ENCODE measurements at regions not wholly inside any gene's neighbourhood (a gene's known extent, or its start where the extent isn't known, plus 50 kb on each side); places are given as distances from the start of the nearest gene placed in this dataset.

- Histone ChIP-seq H3K4me2 (no peak overlapping the region), H3K27ac (no peak overlapping the region), H3K9me3 (ENCODE audit: low read depth) (no peaks in the 10 kb centered on the region), H3K9ac (no peak overlapping the region), H3K36me3 (no peaks in the 10 kb centered on the region), H3K4me3 (no peak overlapping the region), H2AFZ (replicated peaks) (no peak overlapping the region), H3K27me3 (no peaks in the 10 kb centered on the region), H3F3A (ENCODE audit: low read depth) (no peaks in the 10 kb centered on the region), H3K79me2 (ENCODE audit: low read depth) (no peaks in the 10 kb centered on the region), H4K20me1 (ENCODE audit: low read depth) (no peaks in the 10 kb centered on the region), H3K4me1 (peaks cover 18% of the 10 kb centered on the region)
- Mint-ChIP-seq H3K36me3 (no peaks in the 10 kb centered on the region), H3K4me3 (no peak overlapping the region), H3K4me1 (peaks cover 51% of the 10 kb centered on the region), H3K27me3 (ENCODE audit: insufficient read depth, low read depth) (peaks cover 9% of the 10 kb centered on the region), H3K27ac (peak overlapping the region; percentile 80), H3K9me3 (peaks cover 12% of the 10 kb centered on the region)
- DNase-seq (ENCODE audit: low spot score) = no peak
- no peak for TF ChIP-seq EZH2 (IDR thresholded peaks at IDR 0.05)
- no peak for TF ChIP-seq EZH2phosphoT487 (IDR thresholded peaks at IDR 0.05)
- TF ChIP-seq CTCF (IDR thresholded peaks at IDR 0.05) = no peak
Observed at GRCh38 chr22:23408321-23408720, 171.8 kb downstream of the IGLL1 start.

- Mint-ChIP-seq H3K27me3 (ENCODE audit: insufficient read depth, low read depth) (peaks cover 6% of the 10 kb centered on the region), H3K36me3 (no peaks in the 10 kb centered on the region), H3K27ac (no peak overlapping the region), H3K4me1 (peaks cover 40% of the 10 kb centered on the region), H3K9me3 (peaks cover 6% of the 10 kb centered on the region), H3K4me3 (no peak overlapping the region)
- Histone ChIP-seq H3F3A (ENCODE audit: low read depth) (peaks cover 10% of the 10 kb centered on the region), H3K36me3 (no peaks in the 10 kb centered on the region), H4K20me1 (ENCODE audit: low read depth) (no peaks in the 10 kb centered on the region), H3K4me2 (peak overlapping the region; percentile 5), H3K9me3 (ENCODE audit: low read depth) (no peaks in the 10 kb centered on the region), H3K4me1 (peaks cover 11% of the 10 kb centered on the region), H3K27ac (no peak overlapping the region), H3K27me3 (no peaks in the 10 kb centered on the region), H3K79me2 (ENCODE audit: low read depth) (no peaks in the 10 kb centered on the region), H3K9ac (no peak overlapping the region), H3K4me3 (no peak overlapping the region), H2AFZ (replicated peaks) (no peak overlapping the region)
- no peak for DNase-seq (ENCODE audit: low spot score)
- TF ChIP-seq CTCF (IDR thresholded peaks at IDR 0.05) (no peak), EZH2 (IDR thresholded peaks at IDR 0.05) (no peak), EZH2phosphoT487 (IDR thresholded peaks at IDR 0.05) (no peak)
Observed at GRCh38 chr22:23405366-23405851, 174.7 kb downstream of the IGLL1 start.

GRCh38 chr22:23404689-23405365 lies 175.3 kb downstream of the IGLL1 start:
- Mint-ChIP-seq H3K9me3 (peaks cover 6% of the 10 kb centered on the region), H3K27ac (no peak overlapping the region), H3K4me3 (no peak overlapping the region), H3K27me3 (ENCODE audit: insufficient read depth, low read depth) (peaks cover 4% of the 10 kb centered on the region), H3K36me3 (no peaks in the 10 kb centered on the region), H3K4me1 (peaks cover 40% of the 10 kb centered on the region)
- Histone ChIP-seq H3K4me3 (no peak overlapping the region), H3F3A (ENCODE audit: low read depth) (peaks cover 10% of the 10 kb centered on the region), H3K79me2 (ENCODE audit: low read depth) (no peaks in the 10 kb centered on the region), H3K27me3 (no peaks in the 10 kb centered on the region), H4K20me1 (ENCODE audit: low read depth) (no peaks in the 10 kb centered on the region), H3K36me3 (no peaks in the 10 kb centered on the region), H3K9ac (no peak overlapping the region), H2AFZ (replicated peaks) (no peak overlapping the region), H3K4me2 (no peak overlapping the region), H3K4me1 (peaks cover 11% of the 10 kb centered on the region), H3K27ac (no peak overlapping the region), H3K9me3 (ENCODE audit: low read depth) (no peaks in the 10 kb centered on the region)
- peak; percentile 53 for DNase-seq (ENCODE audit: low spot score)
- no peak for TF ChIP-seq CTCF (IDR thresholded peaks at IDR 0.05)
- TF ChIP-seq EZH2phosphoT487 (IDR thresholded peaks at IDR 0.05) = no peak
- TF ChIP-seq EZH2 (IDR thresholded peaks at IDR 0.05) = no peak

All from neural progenitor cell (in vitro differentiated cells).